K562 (cell line): ENCODE measurements at regions not wholly inside any gene's neighbourhood (a gene's known extent, or its start where the extent isn't known, plus 50 kb on each side); places are given as distances from the start of the nearest gene placed in this dataset.

Experiments
- ATAC-seq: fragments of 200-7000 bp; cut with Tn5 transposase; 3 replicates; pipeline ENCODE4 v1.9.1; 2020; ENCODE audit warnings: moderate library complexity
- BruUV-seq: library from RNA; stranded (reverse); fragments of 400-500 nt; replicated peaks from 2 replicates; lab custom pipeline; 2021; lab: Mats Ljungman, UMichigan
- CTCF ChIA-PET: fragments of 300-600 bp; formaldehyde crosslinking; extraction: SDS; loops from one replicate; lab custom pipeline; 2021; ENCODE audit warnings: low intra/inter-chr PET ratio; lab: Yijun Ruan, JAX
- POLR2A ChIA-PET: fragments of 300-600, 350-650 bp; sonication (Branson Sonifier 250); formaldehyde crosslinking; extraction: SDS; loops from one replicate; lab custom pipeline; 2021; ENCODE audit warnings: antibody characterized with exemption, inconsistent platforms; lab: Yijun Ruan, JAX
- DNase-seq, 4 experiments: peaks; one replicate each; pipeline versions ENCODE4 v3.0.0 to v3.0.0-alpha.2; 2011 to 2018; ENCODE audit warnings: low spot score in 3 of 4, mixed read lengths in 3 of 4; ENCODE audit errors: extremely low read depth in 1 of 4
- FAIRE-seq: peaks from 2 replicates; lab custom pipeline; 2011; peaks lifted over from hg19 to GRCh38; lab: Jason Lieb, UNC
- H2AFZ ChIP-seq: 2 replicates; pipeline ENCODE4 v1.6.0; 2011; ENCODE audit warnings: low read depth, low read length, control low read depth, inconsistent platforms
- H3K27ac ChIP-seq: fragments of 200-600 bp; 3 replicates; pipeline ENCODE4 v1.8.0; 2011; ENCODE audit warnings: low read depth, mild to moderate bottlenecking, control low read depth, inconsistent platforms, low read length, moderate library complexity, mixed read lengths; ENCODE audit errors: extremely low read depth
- H3K27me3 ChIP-seq, 2 experiments: fragments of 300-600 bp in 1 of 2; 2 replicates in 1 of 2; 3 replicates in 1 of 2; pipeline versions ENCODE4 v1.6.0 to v1.8.0; 2011; ENCODE audit warnings: inconsistent platforms in 2 of 2, low read length in 2 of 2, mild to moderate bottlenecking in 1 of 2, mixed read lengths in 1 of 2, moderate library complexity in 1 of 2; ENCODE audit not compliant: control insufficient read depth in 2 of 2, insufficient read depth in 2 of 2
- H3K36me3 ChIP-seq: fragments of 300-600 bp; 3 replicates; pipeline ENCODE4 v1.8.0; 2011; ENCODE audit warnings: mild to moderate bottlenecking, low read length, inconsistent platforms; ENCODE audit not compliant: control insufficient read depth, insufficient read depth
- H3K4me1 ChIP-seq, 2 experiments: fragments of 200-600 bp in 1 of 2; replicated peaks in 1 of 2; 2 replicates in 1 of 2; 3 replicates in 1 of 2; pipeline versions ENCODE4 v1.5.1 to v1.8.0; 2011; ENCODE audit warnings: inconsistent platforms in 2 of 2, low read length in 2 of 2, mild to moderate bottlenecking in 1 of 2, mixed read lengths in 1 of 2, moderate library complexity in 1 of 2; ENCODE audit not compliant: control insufficient read depth in 2 of 2, insufficient read depth in 2 of 2
- H3K4me2 ChIP-seq: 2 replicates; pipeline ENCODE4 v1.6.1; 2011; ENCODE audit warnings: low read length, control low read depth, inconsistent platforms, mixed read lengths; ENCODE audit not compliant: insufficient read depth
- H3K4me3 ChIP-seq: fragments of 200-600 bp; sonication (generic), shearing (Covaris generic); 2 replicates; pipeline ENCODE4 v1.5.1; 2016; ENCODE audit warnings: control low read depth, inconsistent platforms
- H3K79me2 ChIP-seq: fragments of 200-600 bp; 3 replicates; pipeline ENCODE4 v1.8.0; 2011; ENCODE audit warnings: low read length, inconsistent platforms; ENCODE audit not compliant: control insufficient read depth, insufficient read depth
- H3K9ac ChIP-seq, 2 experiments: 2 replicates each; pipeline versions ENCODE4 v1.6.0 to v1.6.1; 2011; ENCODE audit warnings: low read depth in 2 of 2, low read length in 2 of 2, control low read depth in 1 of 2, inconsistent platforms in 1 of 2, mild to moderate bottlenecking in 1 of 2, mixed read lengths in 1 of 2; ENCODE audit not compliant: insufficient read depth in 1 of 2
- H3K9me1 ChIP-seq: one replicate; pipeline ENCODE4 v1.6.0; 2011; ENCODE audit warnings: inconsistent platforms, mild to moderate bottlenecking, low read length, moderate library complexity; ENCODE audit not compliant: control insufficient read depth, insufficient read depth
- H3K9me3 ChIP-seq: replicated peaks from 2 replicates; pipeline ENCODE4 v1.5.1; 2011; ENCODE audit warnings: low read depth, low read length, inconsistent platforms; ENCODE audit not compliant: control insufficient read depth, insufficient read depth
- H4K20me1 ChIP-seq: replicated peaks from 2 replicates; pipeline ENCODE4 v1.6.1; 2011; ENCODE audit warnings: low read length, inconsistent platforms, mixed read lengths; ENCODE audit not compliant: control insufficient read depth, insufficient read depth
- CBFA2T2 ChIP-seq: fragments of 450-650 bp; conservative IDR thresholded peaks from 2 replicates; pipeline ENCODE4 v1.6.1; 2017; ENCODE audit warnings: mild to moderate bottlenecking
- CBFA2T3 ChIP-seq: fragments of 450-650 bp; IDR thresholded peaks from 2 replicates; pipeline ENCODE4 v1.6.1; 2017
- CBX2 ChIP-seq: fragments of 200-600 bp; sonication (generic); IDR thresholded peaks from one replicate; pipeline ENCODE4 v1.6.1; 2012; ENCODE audit warnings: mild to moderate bottlenecking, low read length, inconsistent platforms; ENCODE audit not compliant: insufficient read depth, poor library complexity, severe bottlenecking
- FOXA3 ChIP-seq, 2 experiments: fragments of 450-650 bp in 1 of 2; sonication (generic) in 1 of 2; formaldehyde crosslinking; IDR thresholded peaks in 1 of 2; conservative IDR thresholded peaks in 1 of 2; 2 replicates each; pipeline versions ENCODE4 v1.4.0 to v1.8.0; 2020 to 2022; ENCODE audit warnings: mild to moderate bottlenecking in 2 of 2, missing genetic modification reagents in 1 of 2
- HNRNPLL ChIP-seq: fragments of 200-400 bp; formaldehyde crosslinking; IDR thresholded peaks from 2 replicates; pipeline ENCODE4 v1.6.1; 2017; ENCODE audit warnings: low read length, low read depth, mild to moderate bottlenecking; ENCODE audit not compliant: poor library complexity, severe bottlenecking
- MTF1 ChIP-seq: fragments of 250-450 bp; sonication (Bioruptor Pico); IDR thresholded peaks from 2 replicates; pipeline ENCODE4 v1.9.0; 2021; ENCODE audit warnings: moderate library complexity, mild to moderate bottlenecking, inconsistent platforms, borderline replicate concordance
- SREBF2 ChIP-seq: sonication (generic); formaldehyde crosslinking; IDR thresholded peaks from 2 replicates; pipeline ENCODE4 v1.4.0; 2020; ENCODE audit warnings: mild to moderate bottlenecking, missing genetic modification reagents
- TAL1 ChIP-seq: fragments of 450-650 bp; IDR thresholded peaks from 2 replicates; pipeline ENCODE4 v1.6.1; 2016; ENCODE audit warnings: mild to moderate bottlenecking
- ZNF311 ChIP-seq: fragments of 250-450 bp; sonication (Bioruptor Pico); IDR thresholded peaks from 2 replicates; pipeline ENCODE4 v1.4.0; 2020; ENCODE audit warnings: mild to moderate bottlenecking, moderate library complexity
- WGBS: fragments of 100-300 bp; shearing (Covaris generic); methylation state at CpG from one replicate; pipeline ENCODE4 v1.1.6; 2016; ENCODE audit warnings: low coverage, mixed read lengths; ENCODE audit not compliant: insufficient coverage; ENCODE audit errors: missing lambda C conversion rate; 5-methylcytosine and 5-hydroxymethylcytosine counted together
- in situ Hi-C: fragments of 300-500 bp; cut with MboI; formaldehyde crosslinking; loops from 4 replicates; pipeline ENCODE4 v1.15.0; 2018; ENCODE audit warnings: inconsistent platforms, mixed read lengths
- intact Hi-C: fragments of 100-400 bp; cut with micrococcal nuclease; formaldehyde crosslinking; loops from 2 replicates; pipeline ENCODE4 v1.14.2; 2022
- TF ChIP-seq, protein P1 (sequence below), 3 experiments: IDR thresholded peaks in 2 of 3; conservative IDR thresholded peaks in 1 of 3; 2 replicates each; pipeline ENCODE4 v1.5.1; 2011 to 2012; ENCODE audit warnings: low read length in 3 of 3, mild to moderate bottlenecking in 3 of 3, control low read depth in 2 of 3, improper control_type of control experiment in 1 of 3, inconsistent platforms in 1 of 3, low read depth in 1 of 3, mixed read lengths in 1 of 3, moderate library complexity in 1 of 3; ENCODE audit not compliant: insufficient read depth in 2 of 3

DNA sequence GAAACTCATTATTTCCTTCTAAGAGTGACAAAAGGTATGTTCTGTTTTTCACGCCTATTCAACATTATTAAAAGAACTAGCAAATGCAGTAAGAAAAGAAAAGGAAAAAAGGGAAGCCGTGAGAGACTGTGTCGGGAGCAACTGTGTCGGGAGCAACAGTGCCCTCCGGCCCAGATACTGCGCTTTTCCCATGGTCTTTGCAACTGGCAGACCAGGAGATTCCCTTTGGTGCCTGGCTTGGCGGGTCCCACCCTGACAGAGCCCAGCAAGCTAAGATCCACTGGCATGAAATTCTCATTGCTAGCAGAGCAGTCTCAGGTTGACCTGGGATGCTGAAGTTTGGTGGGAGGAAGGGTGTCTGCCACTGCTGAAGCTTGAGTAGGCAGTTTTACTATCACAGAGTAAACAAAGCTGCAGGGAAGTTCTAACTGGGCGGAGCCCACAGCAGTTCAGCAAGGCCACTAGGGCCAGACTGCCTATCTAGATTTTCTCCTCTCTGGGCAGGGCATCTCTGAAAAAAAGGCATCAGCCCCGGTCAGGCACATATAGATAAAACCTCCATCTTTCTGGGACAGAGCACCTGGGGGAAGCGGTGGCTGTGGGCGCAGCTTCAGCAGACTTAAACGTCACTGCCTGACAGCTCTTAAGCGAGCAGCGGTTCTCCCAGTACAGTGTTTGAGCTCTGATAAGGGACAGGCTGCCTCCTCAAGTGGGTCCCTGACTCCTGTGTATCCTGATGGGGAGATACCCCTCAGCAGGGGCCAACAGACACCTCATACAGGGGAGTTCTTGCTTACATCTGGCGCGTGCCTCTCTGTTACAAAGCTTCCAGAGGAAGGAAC lies 1237.4 kb upstream of the CDH18 start:
- ChIA-PET CTCF (no interaction called here), POLR2A (no interaction called here)
- H2AFZ ChIP-seq = no peak overlapping the region
- no peak overlapping the region for H3K27ac ChIP-seq
- under 1% methylated on average over 16 of the region's 16 CpGs for WGBS
- ATAC-seq (no peak; the same call in 2 of the 3 replicates), FAIRE-seq (no peak), DNase-seq (peak in 1 of 4 experiments; percentile 51)
- H3K4me3 ChIP-seq = no peak overlapping the region
- H3K79me2 ChIP-seq = no peaks in the 10 kb centered on the region
- no TSS peak for BruUV-seq
- no peaks in the 10 kb centered on the region for H3K9me3 ChIP-seq
- H3K36me3 ChIP-seq = no peaks in the 10 kb centered on the region
- no peaks in the 10 kb centered on the region for H4K20me1 ChIP-seq
- intact Hi-C loops (no loop called here), in situ Hi-C loops (no loop called here)
- no peaks in the 10 kb centered on the region for H3K9me1 ChIP-seq
- H3K27me3 ChIP-seq = no peaks in the 10 kb centered on the region
- H3K4me1 ChIP-seq = no peaks in the 10 kb centered on the region
- TF ChIP-seq TAL1 (peak; percentile 18; the same call in 1 of the 2 replicates), ZNF311 (CRISPR knock-in tag) (peak; percentile 80), SREBF2 (CRISPR knock-in tag) (no peak), HNRNPLL (no peak), CBFA2T2 (peak; percentile 57), FOXA3 (CRISPR knock-in tag; conservative IDR thresholded peaks at IDR 0.05 in 1 of 2, IDR thresholded peaks at IDR 0.05 in 1 of 2) (peak; percentile 22 to 85; a peak in 1 of 4 replicates), MTF1 (CRISPR knock-in tag) (no peak), CBFA2T3 (peak; percentile 72), CBX2 (no peak)
- TF ChIP-seq, protein P1, sequence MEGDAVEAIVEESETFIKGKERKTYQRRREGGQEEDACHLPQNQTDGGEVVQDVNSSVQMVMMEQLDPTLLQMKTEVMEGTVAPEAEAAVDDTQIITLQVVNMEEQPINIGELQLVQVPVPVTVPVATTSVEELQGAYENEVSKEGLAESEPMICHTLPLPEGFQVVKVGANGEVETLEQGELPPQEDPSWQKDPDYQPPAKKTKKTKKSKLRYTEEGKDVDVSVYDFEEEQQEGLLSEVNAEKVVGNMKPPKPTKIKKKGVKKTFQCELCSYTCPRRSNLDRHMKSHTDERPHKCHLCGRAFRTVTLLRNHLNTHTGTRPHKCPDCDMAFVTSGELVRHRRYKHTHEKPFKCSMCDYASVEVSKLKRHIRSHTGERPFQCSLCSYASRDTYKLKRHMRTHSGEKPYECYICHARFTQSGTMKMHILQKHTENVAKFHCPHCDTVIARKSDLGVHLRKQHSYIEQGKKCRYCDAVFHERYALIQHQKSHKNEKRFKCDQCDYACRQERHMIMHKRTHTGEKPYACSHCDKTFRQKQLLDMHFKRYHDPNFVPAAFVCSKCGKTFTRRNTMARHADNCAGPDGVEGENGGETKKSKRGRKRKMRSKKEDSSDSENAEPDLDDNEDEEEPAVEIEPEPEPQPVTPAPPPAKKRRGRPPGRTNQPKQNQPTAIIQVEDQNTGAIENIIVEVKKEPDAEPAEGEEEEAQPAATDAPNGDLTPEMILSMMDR (IDR thresholded peaks at IDR 0.05 in 2 of 3, conservative IDR thresholded peaks at IDR 0.05 in 1 of 3; ENCODE audit: insufficient read depth in 2 of 3, low read depth in 1 of 3, low read length in 3 of 3) = no peak
- no peak overlapping the region for H3K4me2 ChIP-seq
- H3K9ac ChIP-seq = no peak overlapping the region
